CD4-positive, alpha-beta T cell treated with Interleukin-21 for 1 hour (primary cell): ENCODE measurements at regions not wholly inside any gene's neighbourhood (a gene's known extent, or its start where the extent isn't known, plus 50 kb on each side); places are given as distances from the start of the nearest gene placed in this dataset.

Experiments
- DNase-seq: peaks from one replicate; pipeline ENCODE4 v3.0.0-alpha.2; 2020

GRCh38 chr6:90434094-90434493 is 137.5 kb upstream of the BACH2 start:
- DNase-seq: no peak

- DNase-seq: no peak
Observed at GRCh38 chr6:90432937-90433336, 136.3 kb upstream of the BACH2 start.

GRCh38 chr6:90432041-90432775 is 135.6 kb upstream of the BACH2 start:
- no peak for DNase-seq

- DNase-seq: no peak
Observed at GRCh38 chr6:90431576-90431975, 134.9 kb upstream of the BACH2 start.

- DNase-seq: no peak
Observed at GRCh38 chr6:90429713-90430112, 133.1 kb upstream of the BACH2 start.

GRCh38 chr6:90428514-90428913 is 131.9 kb upstream of the BACH2 start:
- no peak for DNase-seq

- peak; percentile 57 for DNase-seq
Observed at GRCh38 chr6:90425161-90425641, 128.6 kb upstream of the BACH2 start.

- no peak for DNase-seq
Observed at GRCh38 chr6:90424580-90424979, 127.9 kb upstream of the BACH2 start.

GRCh38 chr6:90421666-90422065 is 125.0 kb upstream of the BACH2 start:
- no peak for DNase-seq

- DNase-seq: no peak
Observed at GRCh38 chr6:90420500-90420899, 123.9 kb upstream of the BACH2 start.

GRCh38 chr6:90417385-90417784 is 120.7 kb upstream of the BACH2 start:
- no peak for DNase-seq

GRCh38 chr6:90416322-90416721 is 119.7 kb upstream of the BACH2 start:
- no peak for DNase-seq

- no peak for DNase-seq
Observed at GRCh38 chr6:90415178-90415577, 118.5 kb upstream of the BACH2 start.

- no peak for DNase-seq
Observed at GRCh38 chr6:90414352-90414751, 117.7 kb upstream of the BACH2 start.

- DNase-seq: peak; percentile 94
Observed at GRCh38 chr6:90413867-90414266, 117.2 kb upstream of the BACH2 start.

GRCh38 chr6:90413396-90413795 is 116.8 kb upstream of the BACH2 start:
- DNase-seq: no peak

- no peak for DNase-seq
Observed at GRCh38 chr6:90412538-90413369, 116.1 kb upstream of the BACH2 start.

- peak; percentile 76 for DNase-seq
Observed at GRCh38 chr6:90411292-90411781, 114.7 kb upstream of the BACH2 start.

GRCh38 chr6:90409700-90410099 is 113.1 kb upstream of the BACH2 start:
- DNase-seq: no peak

- no peak for DNase-seq
Observed at GRCh38 chr6:90406957-90407356, 110.3 kb upstream of the BACH2 start.

GRCh38 chr6:90406142-90406794 is 109.6 kb upstream of the BACH2 start:
- DNase-seq: peak; percentile 30

- DNase-seq: no peak
Observed at GRCh38 chr6:90403489-90404381, 107.1 kb upstream of the BACH2 start.
